ENCODE measurements at regions not wholly inside any gene's neighbourhood (a gene's known extent, or its start where the extent isn't known, plus 50 kb on each side); places are given as distances from the start of the nearest gene placed in this dataset.

DNA sequence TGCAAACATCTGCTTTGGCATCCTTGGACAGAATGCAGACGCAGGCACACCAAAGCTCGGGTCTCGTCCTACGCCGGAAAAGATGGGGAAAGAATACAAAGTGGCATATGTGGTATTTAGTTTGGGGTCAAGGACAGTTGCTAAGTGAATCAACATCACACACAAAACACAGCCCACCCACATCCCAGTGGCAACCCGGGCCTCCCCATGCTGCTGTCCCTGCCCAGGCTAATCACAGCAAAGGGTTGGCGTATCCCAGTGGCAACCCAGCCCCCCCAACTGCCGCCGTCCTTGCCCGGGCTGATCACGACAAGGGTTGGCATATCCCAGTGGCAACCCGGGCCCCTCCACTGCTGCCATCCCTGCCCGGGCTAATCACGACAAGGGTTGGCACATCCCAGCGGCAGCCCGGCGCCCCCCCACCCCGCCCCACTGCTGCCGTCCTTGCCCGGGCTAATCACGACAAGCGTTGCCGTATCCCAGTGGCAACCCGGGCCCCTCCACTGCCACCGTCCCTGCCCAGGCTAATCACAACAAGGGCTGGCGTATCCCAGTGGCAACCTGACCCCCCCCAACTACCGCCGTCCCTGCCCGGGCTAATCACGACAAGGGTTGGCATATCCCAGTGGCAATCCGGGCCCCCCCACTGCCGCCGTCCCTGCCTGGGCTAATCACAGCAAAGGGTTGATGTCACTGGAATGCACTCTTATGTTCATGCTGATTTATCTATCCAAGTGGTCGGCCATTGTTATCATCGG lies 167.8 kb upstream of the SOX1 start:
- Histone ChIP-seq H3K27ac (ENCODE audit: low read depth, low read length) (no peak overlapping the region), H3K4me3 (ENCODE audit: low read depth, low read length) (no peak overlapping the region), H3K9me3 (ENCODE audit: control insufficient read depth, insufficient read depth, low read length) (peaks cover 81% of the 10 kb centered on the region), H3K27me3 (ENCODE audit: control insufficient read depth, insufficient read depth, low read length) (no peaks in the 10 kb centered on the region)
- no peak for DNase-seq (ENCODE audit: low read depth, low spot score)
- ChIA-PET CTCF (no interaction called here), POLR2A (no interaction called here)
- TF ChIP-seq, protein P1, sequence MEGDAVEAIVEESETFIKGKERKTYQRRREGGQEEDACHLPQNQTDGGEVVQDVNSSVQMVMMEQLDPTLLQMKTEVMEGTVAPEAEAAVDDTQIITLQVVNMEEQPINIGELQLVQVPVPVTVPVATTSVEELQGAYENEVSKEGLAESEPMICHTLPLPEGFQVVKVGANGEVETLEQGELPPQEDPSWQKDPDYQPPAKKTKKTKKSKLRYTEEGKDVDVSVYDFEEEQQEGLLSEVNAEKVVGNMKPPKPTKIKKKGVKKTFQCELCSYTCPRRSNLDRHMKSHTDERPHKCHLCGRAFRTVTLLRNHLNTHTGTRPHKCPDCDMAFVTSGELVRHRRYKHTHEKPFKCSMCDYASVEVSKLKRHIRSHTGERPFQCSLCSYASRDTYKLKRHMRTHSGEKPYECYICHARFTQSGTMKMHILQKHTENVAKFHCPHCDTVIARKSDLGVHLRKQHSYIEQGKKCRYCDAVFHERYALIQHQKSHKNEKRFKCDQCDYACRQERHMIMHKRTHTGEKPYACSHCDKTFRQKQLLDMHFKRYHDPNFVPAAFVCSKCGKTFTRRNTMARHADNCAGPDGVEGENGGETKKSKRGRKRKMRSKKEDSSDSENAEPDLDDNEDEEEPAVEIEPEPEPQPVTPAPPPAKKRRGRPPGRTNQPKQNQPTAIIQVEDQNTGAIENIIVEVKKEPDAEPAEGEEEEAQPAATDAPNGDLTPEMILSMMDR (IDR thresholded peaks at IDR 0.05; ENCODE audit: low read depth, low read length), result no peak

DNA sequence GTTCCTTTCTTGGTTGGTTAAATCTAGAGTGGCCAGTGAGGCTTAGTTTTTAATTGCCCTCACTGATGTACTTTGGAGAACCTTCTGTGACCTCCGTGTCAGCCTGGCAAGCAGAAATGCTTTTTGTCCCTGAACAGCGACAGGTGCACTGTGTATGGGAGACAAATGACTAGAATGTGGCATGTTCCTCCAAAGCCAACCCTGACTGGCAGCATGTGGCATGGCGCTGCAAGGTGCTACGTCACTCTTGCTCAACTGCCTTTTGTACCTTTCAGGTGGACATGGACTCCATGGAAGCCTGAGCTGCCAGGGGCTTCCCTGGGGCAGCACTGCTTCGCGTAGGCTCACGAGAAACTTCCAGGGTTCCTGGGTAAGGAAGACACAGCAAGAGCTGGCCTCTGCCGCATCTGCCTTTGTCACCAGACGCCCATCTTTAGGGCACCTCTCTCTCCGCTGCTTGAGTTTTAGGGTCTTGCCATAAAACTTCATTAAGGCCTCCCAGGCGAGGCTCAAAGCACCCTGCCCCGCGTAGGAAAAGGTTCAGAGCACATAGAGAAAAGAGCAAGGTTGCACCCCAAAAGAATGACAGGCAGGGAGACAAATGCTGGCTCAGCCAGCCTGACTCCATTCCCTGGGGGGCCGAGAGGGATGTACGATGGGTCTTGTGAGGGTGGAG lies 167.1 kb upstream of the SOX1 start:
- ChIA-PET POLR2A (no interaction called here), CTCF (no interaction called here)
- no peak for DNase-seq (ENCODE audit: low read depth, low spot score)
- TF ChIP-seq, protein P1 (IDR thresholded peaks at IDR 0.05; ENCODE audit: low read depth, low read length), result no peak
- H3K27ac ChIP-seq (ENCODE audit: low read depth, low read length), result no peak overlapping the region
- peaks cover 84% of the 10 kb centered on the region for H3K9me3 ChIP-seq (ENCODE audit: control insufficient read depth, insufficient read depth, low read length)
- no peak overlapping the region for H3K4me3 ChIP-seq (ENCODE audit: low read depth, low read length)
- no peaks in the 10 kb centered on the region for H3K27me3 ChIP-seq (ENCODE audit: control insufficient read depth, insufficient read depth, low read length)

GRCh38 chr13:111900390-111901131 lies 166.4 kb upstream of the SOX1 start:
- ChIA-PET CTCF (no interaction called here), POLR2A (no interaction called here)
- TF ChIP-seq, protein P1 (IDR thresholded peaks at IDR 0.05; ENCODE audit: low read depth, low read length), result no peak
- Histone ChIP-seq H3K27ac (ENCODE audit: low read depth, low read length) (no peak overlapping the region), H3K4me3 (ENCODE audit: low read depth, low read length) (no peak overlapping the region), H3K27me3 (ENCODE audit: control insufficient read depth, insufficient read depth, low read length) (no peaks in the 10 kb centered on the region), H3K9me3 (ENCODE audit: control insufficient read depth, insufficient read depth, low read length) (peaks cover 89% of the 10 kb centered on the region)
- no peak for DNase-seq (ENCODE audit: low read depth, low spot score)

DNA sequence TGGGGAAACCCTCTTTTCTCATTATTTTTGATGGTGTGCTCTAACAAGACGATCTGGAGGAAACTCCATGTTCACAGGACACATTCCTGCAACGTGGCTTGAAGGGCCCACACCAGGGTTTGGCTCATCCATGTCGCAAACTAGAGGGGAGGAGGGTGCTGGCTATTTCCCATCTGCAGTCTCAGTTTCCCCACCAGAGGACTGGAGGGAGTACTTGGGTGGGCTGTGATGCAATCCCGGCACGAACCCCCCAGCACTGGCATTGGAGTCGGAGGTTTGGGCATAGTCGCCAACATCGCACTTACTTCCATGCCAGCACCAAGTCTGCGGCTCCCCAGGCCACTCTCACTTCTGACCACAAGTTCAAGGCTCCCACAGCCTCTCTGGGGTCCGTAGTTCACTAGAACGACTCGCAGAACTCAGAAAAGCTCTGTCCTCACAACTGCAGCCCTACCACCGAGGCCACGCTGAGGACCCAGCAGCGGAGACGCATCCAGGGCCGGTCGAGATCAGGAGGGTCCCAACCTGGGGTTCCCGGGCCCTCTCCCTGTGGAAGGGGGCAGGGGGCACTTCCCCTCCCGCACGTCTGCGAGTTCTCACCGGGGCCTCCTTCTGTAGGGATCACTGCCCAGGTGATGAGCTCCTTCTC lies 165.6 kb upstream of the SOX1 start:
- H3K9me3 ChIP-seq (ENCODE audit: control insufficient read depth, insufficient read depth, low read length), result peaks cover 88% of the 10 kb centered on the region
- no peak for DNase-seq (ENCODE audit: low read depth, low spot score)
- TF ChIP-seq, protein P1 (IDR thresholded peaks at IDR 0.05; ENCODE audit: low read depth, low read length), result no peak
- ChIA-PET POLR2A (no interaction called here), CTCF (no interaction called here)
- H3K4me3 ChIP-seq (ENCODE audit: low read depth, low read length), result no peak overlapping the region
- no peak overlapping the region for H3K27ac ChIP-seq (ENCODE audit: low read depth, low read length)
- H3K27me3 ChIP-seq (ENCODE audit: control insufficient read depth, insufficient read depth, low read length), result no peaks in the 10 kb centered on the region
